Sigmoid colon (tissue), 4 donors: ENCODE measurements at regions not wholly inside any gene's neighbourhood (a gene's known extent, or its start where the extent isn't known, plus 50 kb on each side); places are given as distances from the start of the nearest gene placed in this dataset.

Source experiments
- EP300 ChIP-seq, 4 donors: sonication (generic); formaldehyde crosslinking; IDR thresholded peaks; one replicate each; pipeline ENCODE4 v1.6.1; 2017; ENCODE audit warnings: antibody characterized with exemption in 4 of 4
- POLR2A ChIP-seq, 2 donors: fragments of 450-650 bp; IDR thresholded peaks; one replicate each; pipeline ENCODE4 v1.6.1; 2016; ENCODE audit warnings: antibody characterized with exemption in 2 of 2, mild to moderate bottlenecking in 2 of 2, moderate library complexity in 2 of 2
- POLR2AphosphoS5 ChIP-seq, 4 donors: sonication (generic); formaldehyde crosslinking; IDR thresholded peaks; one replicate each; pipeline ENCODE4 v1.6.1; 2017; ENCODE audit warnings: antibody characterized with exemption in 4 of 4
- TF ChIP-seq, protein P1 (sequence below), 4 experiments: fragments of 450-650 bp in 3 of 4; fragments of 200-600 bp in 1 of 4; IDR thresholded peaks; one replicate each; pipeline ENCODE4 v1.5.1; 2016 to 2019; ENCODE audit warnings: antibody characterized with exemption in 4 of 4, mild to moderate bottlenecking in 3 of 4, moderate library complexity in 2 of 4

DNA sequence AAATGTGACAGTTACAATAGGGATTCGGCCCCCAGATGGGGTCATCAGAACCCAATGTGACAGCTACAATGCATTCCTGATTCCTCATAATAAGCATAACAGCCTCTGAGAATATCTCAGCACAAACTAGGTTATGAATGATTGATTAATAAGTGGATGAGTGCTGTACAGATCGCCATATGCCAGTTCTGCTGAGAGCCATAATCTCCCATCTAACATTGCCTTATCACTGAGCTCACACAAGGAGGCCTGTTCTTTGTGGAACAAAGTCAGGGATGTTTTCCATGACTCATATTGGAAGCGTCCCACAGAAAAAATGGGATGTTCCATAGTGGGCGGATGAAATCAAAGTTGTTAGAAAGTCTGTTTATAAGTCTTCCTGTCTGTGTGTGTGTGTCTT, 89.6 kb downstream of the KIF4B start:
- TF ChIP-seq POLR2A (IDR thresholded peaks at IDR 0.05), result no peak
- TF ChIP-seq, protein P1, sequence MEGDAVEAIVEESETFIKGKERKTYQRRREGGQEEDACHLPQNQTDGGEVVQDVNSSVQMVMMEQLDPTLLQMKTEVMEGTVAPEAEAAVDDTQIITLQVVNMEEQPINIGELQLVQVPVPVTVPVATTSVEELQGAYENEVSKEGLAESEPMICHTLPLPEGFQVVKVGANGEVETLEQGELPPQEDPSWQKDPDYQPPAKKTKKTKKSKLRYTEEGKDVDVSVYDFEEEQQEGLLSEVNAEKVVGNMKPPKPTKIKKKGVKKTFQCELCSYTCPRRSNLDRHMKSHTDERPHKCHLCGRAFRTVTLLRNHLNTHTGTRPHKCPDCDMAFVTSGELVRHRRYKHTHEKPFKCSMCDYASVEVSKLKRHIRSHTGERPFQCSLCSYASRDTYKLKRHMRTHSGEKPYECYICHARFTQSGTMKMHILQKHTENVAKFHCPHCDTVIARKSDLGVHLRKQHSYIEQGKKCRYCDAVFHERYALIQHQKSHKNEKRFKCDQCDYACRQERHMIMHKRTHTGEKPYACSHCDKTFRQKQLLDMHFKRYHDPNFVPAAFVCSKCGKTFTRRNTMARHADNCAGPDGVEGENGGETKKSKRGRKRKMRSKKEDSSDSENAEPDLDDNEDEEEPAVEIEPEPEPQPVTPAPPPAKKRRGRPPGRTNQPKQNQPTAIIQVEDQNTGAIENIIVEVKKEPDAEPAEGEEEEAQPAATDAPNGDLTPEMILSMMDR (IDR thresholded peaks at IDR 0.05), result no peak
- no peak for TF ChIP-seq EP300 (IDR thresholded peaks at IDR 0.05)
- no peak for TF ChIP-seq POLR2AphosphoS5 (IDR thresholded peaks at IDR 0.05)
